Right ventricle myocardium inferior (tissue), 1 donor: ENCODE measurements at regions not wholly inside any gene's neighbourhood (a gene's known extent, or its start where the extent isn't known, plus 50 kb on each side); places are given as distances from the start of the nearest gene placed in this dataset.

Experiments used
- ATAC-seq: fragments of 200-7000 bp; cut with Tn5 transposase; one replicate; pipeline ENCODE4 v1.9.1; 2020; ENCODE audit warnings: mild to moderate bottlenecking, moderate library complexity
- DNase-seq: peaks from one replicate; pipeline ENCODE4 v3.0.0; 2021; ENCODE audit errors: missing footprints
- intact Hi-C: fragments of 100-400 bp; cut with DNase I; formaldehyde crosslinking; loops from one replicate; pipeline ENCODE4 v1.11.0; 2022
- donor health status: DM: no; HTN: yes; CAD: no; lungs with severe emphysema.

- DNase-seq (no peak), ATAC-seq (no peak)
- intact Hi-C loops, result no loop called here
These were observed 460.5 kb downstream of the CENPC start for GRCh38 chr4:67084783-67085182.

DNA sequence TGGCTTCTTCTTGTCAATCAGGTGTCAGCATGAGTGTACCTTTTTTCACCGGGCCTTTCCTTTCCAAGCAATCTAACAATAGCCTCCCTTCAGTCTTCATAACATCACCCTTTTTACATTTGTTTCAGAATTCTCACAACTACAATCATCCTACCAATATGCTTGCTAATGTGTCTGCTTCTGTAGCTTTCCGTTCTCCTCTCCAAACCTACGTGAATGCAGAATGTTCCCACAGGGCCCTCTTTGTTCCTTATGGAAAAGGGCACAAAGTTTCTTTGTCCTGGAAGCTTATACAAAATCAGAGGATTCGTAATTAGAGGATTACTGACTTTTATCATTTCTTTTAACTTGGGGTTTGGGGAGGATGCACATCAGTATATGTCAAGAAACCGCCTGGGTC lies 461.8 kb downstream of the CENPC start:
- DNase-seq, result no peak
- ATAC-seq, result no peak
- intact Hi-C loops, result no loop called here

GRCh38 chr4:67082746-67083145 lies 462.6 kb downstream of the CENPC start:
- intact Hi-C loops, result no loop called here
- no peak for ATAC-seq
- DNase-seq, result no peak

DNA sequence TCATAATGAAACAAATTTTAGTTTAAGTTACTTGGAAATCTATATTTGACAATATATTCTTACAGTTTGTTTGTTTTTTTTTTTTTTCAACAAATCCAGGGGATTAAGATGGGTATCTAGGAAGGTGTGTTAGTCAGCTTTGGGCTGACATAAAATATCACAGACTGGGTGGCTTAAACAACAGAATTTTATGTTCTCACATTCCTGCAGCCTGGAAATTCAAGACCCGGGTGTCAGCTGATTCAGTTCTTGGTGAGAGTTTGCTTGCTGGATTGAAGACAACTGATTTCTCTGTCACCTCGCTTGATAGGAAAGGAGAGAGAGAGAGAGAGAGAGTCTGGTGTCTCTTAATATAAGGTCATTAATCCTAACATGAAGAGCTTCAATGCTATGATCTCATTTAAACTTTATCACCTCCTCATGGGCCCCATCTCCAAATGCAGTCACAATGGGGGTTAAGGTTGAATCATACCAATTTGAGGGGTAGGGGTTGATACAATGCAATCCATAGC lies 465.2 kb downstream of the CENPC start:
- intact Hi-C loops, result no loop called here
- ATAC-seq (no peak), DNase-seq (no peak)

- no peak for ATAC-seq
- intact Hi-C loops, result no loop called here
- DNase-seq, result no peak
These were observed 473.7 kb downstream of the CENPC start for GRCh38 chr4:67071641-67072040.

GRCh38 chr4:67055319-67055718 lies 490.0 kb downstream of the CENPC start:
- DNase-seq (no peak), ATAC-seq (no peak)
- intact Hi-C loops, result no loop called here

- intact Hi-C loops, result no loop called here
- no peak for ATAC-seq
- DNase-seq, result no peak
These were observed 490.4 kb downstream of the CENPC start for GRCh38 chr4:67054896-67055295.

GRCh38 chr4:67052814-67053675 lies 492.3 kb downstream of the CENPC start:
- no peak for DNase-seq
- intact Hi-C loops, result no loop called here

GRCh38 chr4:67051000-67051789 lies 494.1 kb downstream of the CENPC start:
- intact Hi-C loops, result no loop called here

More at GRCh38 chr4:67052814-67053675, 492.3 kb downstream of the CENPC start:
- no peak for ATAC-seq

GRCh38 chr4:67049446-67049845 lies 495.9 kb downstream of the CENPC start:
- intact Hi-C loops, result no loop called here
- ATAC-seq (no peak), DNase-seq (no peak)

More at GRCh38 chr4:67051000-67051789, 494.1 kb downstream of the CENPC start:
- DNase-seq, result no peak
- no peak for ATAC-seq

DNA sequence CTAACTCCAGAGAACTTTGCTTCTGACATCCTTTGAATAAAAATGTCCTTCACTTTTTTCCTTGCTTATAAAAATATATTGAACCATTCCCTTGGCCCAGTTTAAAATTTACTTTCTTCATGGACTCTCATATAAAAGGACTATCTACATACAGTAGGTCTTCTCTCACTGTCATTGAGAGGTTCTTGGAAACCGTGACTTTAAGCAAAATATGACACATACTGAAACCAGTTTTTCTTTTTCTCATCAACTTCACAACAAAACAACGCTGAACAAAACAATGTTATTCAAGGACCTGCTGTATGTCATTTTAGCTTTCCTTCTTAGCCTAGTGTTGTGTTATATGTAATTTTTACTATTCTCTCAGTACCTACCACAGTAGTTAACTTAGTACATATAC lies 496.8 kb downstream of the CENPC start:
- DNase-seq, result no peak
- no peak for ATAC-seq
- intact Hi-C loops, result no loop called here

DNA sequence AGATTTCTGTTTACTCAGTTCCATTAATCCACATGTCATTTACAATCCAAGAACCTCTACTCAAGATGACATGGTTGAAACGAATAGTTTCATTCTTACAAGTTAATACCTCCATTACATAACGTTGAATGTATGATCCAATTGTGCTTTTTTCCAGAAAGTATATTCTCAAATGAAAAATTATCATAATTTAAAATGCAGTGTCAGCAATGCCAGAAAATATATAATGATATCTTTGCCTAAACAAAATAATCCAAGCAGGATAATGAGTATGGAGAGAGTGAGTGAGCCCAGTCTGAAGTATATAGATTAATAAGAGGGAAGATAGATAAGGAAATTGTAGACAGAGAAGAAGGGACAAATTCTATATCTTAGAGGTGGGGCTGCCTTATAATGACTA lies 505.0 kb downstream of the CENPC start:
- no peak for ATAC-seq
- intact Hi-C loops, result no loop called here
- no peak for DNase-seq

DNA sequence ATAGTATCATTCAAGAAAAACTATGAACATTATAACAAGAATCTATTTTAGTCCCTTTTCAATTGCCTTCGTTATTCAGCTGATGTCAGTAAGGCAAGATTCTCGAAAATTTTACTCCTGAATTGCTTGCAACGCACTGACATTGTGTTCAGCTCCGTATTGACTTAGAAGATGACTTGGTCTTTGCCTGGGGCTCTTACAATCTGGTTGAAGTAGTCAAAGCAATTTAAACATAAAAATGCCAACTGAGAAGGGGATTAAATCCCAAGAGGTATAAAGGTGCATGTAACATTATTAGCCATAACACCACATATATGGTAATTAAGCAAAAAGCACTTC lies 507.1 kb downstream of the CENPC start:
- intact Hi-C loops, result no loop called here
- ATAC-seq, result no peak

DNA sequence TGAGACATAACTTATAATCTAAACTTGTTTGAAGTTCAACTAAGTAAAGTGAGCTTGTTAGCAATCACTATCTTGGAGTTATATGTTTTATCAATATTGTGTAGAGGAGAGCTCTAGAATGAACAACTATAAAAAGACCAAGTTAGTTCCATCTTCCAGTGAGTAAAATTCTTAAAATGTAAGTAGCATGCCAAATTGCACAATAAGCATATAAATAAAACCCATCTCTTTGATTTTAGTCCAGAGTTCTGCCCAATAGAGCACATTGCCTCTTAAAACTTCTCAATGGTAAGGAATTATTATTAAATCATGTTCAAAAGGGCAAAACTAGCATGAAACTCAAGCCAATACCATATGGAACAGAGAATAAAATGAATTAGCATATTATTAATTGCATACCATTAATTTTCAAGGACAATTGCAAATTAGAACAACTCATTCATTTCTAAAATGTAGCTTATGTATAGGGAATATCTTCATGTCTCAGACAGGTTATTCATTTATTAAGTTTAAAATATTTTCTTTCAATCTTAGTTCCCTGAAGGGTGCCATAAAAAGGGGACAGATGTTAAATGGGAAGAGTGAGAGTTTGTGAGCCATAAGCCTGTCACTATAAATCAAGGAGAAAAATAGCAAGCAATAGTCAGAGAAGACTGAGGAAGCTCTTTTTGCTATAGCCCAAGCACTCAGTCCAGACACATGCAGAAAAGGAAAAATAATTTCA lies 507.6 kb downstream of the CENPC start:
- ATAC-seq, result no peak
- no peak for DNase-seq
- intact Hi-C loops, result no loop called here

More for the DNA sequence above, 507.1 kb downstream of the CENPC start:
- DNase-seq, result no peak

DNA sequence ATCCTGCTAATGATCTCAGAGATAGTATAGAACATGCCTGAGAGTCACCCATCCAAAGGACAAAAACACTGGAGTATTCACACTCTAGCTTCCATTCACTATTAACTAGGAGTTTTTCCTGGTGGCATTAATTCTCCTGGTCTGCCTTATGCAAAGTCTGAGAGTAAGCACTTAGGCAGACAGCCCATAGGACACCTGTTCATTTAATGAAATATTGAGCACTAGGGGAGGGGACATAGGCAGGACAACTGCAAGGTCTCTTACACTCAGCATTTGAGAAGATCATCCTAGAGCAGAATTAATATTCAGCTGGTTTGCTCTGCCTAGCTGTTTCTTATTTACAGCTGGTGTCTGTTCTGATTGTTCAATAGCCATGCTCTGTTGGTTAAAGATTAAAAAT lies 508.5 kb downstream of the CENPC start:
- no peak for ATAC-seq
- DNase-seq, result no peak
- intact Hi-C loops, result no loop called here

- intact Hi-C loops, result no loop called here
- ATAC-seq (no peak), DNase-seq (no peak)
These were observed 509.3 kb downstream of the CENPC start for GRCh38 chr4:67035986-67036385.

DNA sequence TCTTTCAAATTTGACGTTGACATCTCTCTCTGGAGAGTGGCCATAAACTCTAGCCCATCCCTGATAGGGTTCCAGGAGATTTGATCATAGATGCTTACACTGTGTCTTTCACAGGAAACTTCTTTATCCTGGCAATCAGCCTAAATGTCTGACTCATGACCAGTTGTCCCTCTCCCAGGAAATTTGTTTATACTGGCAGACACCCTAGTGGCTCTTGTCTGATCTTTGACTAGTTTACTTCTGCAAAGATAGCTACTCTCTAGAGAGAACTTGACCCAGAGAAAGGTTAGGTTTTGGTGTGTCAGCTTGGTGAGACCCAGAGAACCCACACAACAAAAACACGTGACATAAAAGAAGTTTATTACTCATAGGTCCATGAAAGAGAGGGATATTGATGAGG lies 509.8 kb downstream of the CENPC start:
- intact Hi-C loops, result no loop called here
- ATAC-seq (peak; percentile 60), DNase-seq (no peak)

DNA sequence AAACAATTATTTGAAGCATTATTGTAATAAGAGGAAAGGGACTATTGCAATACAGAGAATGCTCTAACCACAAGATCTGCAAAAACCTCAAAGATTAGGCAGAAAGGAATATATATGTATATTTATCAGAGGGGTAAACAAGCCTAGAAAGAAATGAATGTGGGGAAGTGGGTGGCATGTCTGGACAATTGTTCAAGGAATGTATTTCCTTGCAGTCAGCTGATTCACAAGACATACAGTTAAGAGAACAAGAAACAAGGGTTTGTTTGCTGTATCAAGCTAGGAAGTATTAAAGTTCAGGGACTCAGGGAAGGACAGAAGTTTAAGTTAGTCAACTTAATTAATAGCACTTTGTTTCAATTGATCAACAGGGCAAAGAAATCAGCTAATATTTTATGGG lies 514.7 kb downstream of the CENPC start:
- ATAC-seq, result no peak
- intact Hi-C loops, result no loop called here
- no peak for DNase-seq

DNA sequence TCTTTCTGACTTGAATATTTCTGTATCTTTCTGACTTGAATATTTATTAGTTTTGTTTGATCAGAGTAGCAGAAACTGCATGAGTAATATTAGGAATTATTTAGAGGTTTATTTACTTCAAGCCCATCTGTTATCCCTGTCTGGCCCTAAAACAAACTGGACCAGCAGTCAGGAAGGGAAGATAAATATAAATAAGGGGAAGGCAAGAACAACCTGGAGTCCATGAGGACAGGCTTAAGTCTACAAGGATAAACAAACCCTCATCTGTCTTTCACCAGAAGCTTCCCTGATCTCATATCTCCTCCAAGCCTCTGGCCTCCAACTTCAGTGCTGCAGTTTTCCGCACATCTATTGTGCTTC lies 524.9 kb downstream of the CENPC start:
- intact Hi-C loops, result no loop called here
- DNase-seq, result no peak
- no peak for ATAC-seq
